ENCODE measurements at regions not wholly inside any gene's neighbourhood (a gene's known extent, or its start where the extent isn't known, plus 50 kb on each side); places are given as distances from the start of the nearest gene placed in this dataset.

DNA sequence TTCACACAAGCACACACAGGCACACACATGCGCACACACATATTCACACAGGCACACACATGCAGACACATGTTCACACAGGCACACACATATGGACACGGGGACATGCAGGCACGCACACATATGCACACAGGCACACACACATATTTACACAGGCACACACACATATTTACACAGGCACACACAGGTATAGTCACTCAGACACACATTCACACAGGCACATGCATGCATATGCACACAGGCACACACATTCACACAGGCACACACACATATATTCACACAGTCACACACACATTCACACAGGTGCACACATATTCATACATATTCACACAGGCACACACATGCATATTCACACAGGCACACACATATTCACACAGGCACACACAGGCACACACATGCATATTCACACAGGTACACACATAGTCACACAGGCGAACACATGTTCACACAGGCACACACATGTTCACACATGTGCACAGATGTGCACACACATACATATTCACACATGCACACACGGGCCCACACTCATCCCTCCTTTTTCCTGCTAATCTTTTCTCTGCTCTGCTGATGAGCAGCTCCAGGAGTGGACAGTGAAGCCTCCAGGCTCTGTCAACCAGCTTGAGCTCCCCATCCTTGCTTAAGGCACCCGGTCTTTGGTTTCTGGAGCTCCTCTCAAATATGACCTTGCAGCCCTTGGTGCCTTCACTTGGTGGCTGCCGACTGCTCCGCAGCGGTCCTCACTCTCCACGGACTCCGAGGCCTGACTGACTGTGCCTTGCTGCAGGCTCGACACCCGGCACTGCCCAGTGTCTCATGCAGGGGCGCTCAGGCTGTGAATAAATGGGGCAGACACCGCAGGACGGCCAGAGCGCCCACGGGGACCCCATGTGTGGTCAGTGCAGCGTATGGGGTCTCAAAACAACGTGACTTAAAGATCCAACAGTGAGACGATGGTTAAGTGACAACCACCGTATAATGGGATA is 581.2 kb upstream of the MGMT start:
- no peak for DNase-seq

DNA sequence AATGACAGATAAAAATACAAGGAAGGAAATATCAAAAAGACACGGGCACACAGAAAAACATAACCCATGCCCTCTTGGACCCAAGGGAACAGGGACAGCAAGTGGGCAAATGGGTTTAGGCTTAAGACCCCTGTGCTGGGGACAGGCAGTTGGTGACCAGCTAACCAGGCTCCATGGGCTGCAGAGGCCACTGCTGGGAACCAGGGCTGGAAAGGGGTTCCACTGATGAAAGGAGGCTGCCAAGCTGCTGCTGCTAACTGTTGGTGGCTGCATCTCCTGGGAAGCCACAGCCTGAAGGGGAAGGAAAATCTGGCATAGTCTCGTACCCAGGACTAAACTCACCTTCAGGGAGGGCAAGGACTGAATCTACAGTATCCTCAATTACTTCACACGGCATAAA is 579.2 kb upstream of the MGMT start:
- no peak for DNase-seq

- no peak for DNase-seq
Measured at GRCh38 chr10:128892005-128892404, 575.0 kb upstream of the MGMT start.

GRCh38 chr10:128894641-128895040 is 572.4 kb upstream of the MGMT start:
- no peak for DNase-seq

DNA sequence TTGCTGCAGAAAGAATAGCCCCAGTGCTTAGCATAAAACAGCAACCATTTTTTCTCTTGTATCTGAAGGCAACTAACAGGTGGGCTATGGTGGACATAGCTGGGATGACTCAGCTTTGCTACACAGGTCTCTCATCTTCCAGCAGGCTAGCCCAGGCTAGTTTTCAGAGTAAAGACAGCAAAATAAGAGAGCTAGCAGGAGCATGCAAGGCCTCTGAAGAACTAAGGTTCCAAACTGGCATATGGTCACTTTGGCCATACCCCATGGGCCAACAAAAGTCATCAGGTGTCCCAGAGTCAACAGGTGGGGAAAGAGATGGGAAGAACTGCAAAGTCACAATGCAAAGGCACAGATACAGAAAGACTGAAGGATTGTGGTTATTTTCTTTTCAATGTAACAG is 571.6 kb upstream of the MGMT start:
- no peak for DNase-seq

GRCh38 chr10:128896116-128896795 is 570.8 kb upstream of the MGMT start:
- no peak for DNase-seq

GRCh38 chr10:128896963-128897362 is 570.1 kb upstream of the MGMT start:
- DNase-seq, result no peak

GRCh38 chr10:128897401-128898129 is 569.5 kb upstream of the MGMT start:
- DNase-seq, result no peak

DNA sequence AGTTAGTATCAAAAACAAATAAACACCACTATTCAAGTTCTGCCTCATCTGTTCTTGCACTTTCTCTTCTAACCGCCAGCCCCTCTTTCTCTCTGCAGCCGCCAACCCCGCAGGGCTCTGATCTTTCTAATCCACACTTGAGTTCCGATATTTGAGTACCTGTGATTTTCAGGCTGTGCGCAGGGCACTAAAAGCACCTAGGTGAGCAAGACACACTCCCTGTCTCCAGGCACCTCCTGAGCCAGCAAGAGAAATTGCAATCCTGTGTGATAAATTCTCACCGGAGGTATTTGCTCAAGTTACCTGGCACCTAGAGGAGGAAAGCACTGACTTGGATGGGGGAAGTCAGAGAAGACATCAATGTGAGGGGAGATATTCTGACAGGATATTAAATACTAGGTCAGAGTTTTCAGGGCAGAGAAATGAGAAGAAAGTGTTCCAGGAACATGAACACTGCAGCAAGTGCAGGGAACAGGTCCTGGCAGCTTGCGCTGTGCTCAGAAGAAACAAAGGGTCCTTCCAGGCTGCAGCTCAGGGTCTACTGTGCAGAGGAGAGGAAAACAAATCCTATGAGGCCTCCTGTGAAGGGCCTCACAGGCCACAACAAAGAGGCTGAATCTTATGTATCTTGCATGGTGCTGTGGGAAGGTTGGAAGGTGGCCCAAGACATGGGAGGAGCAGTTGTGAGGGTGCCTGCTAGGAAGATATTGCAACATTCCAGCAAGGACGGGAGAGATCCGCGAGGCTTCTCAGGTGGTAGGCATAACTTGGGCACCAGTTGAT is 568.7 kb upstream of the MGMT start:
- DNase-seq, result no peak

GRCh38 chr10:128898916-128899195 is 568.2 kb upstream of the MGMT start:
- no peak for DNase-seq

DNA sequence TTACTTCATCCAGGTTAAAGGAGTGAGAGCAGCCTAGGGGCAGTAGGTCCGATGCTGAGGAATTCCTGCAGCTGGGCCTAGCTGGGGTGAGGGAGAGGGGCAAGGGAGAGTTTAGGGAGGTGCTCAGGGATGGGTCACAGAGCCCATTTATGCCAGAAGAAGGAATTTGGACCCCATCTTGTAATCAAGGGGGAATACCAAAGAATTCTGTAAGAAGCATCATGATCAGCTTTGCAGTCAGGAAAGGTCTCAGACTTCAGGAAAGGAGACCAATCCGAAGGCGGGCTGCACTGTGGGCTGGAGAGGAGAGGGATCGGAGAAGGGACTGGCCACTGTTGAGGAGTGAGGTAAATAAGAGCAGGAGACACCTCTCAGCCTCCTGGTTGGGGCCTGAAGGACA is 566.6 kb upstream of the MGMT start:
- DNase-seq, result no peak

DNA sequence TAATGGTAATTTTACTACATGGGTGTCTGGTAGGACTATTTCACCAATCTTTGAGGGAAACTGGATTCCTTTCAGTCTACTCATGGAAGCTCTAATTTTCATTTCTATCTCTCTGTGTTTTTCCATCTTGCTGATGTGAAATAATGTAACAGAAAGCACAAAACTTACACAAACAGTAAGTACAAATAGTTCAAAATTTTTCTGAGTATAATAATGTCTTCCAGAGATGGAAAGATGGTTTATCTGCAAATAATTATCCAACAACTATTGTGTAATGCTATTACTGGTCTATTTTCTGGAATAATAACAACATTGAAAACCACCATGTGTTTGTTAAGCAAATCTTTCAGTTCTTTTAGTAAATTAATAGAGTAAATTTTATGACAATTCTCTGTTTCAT is 565.8 kb upstream of the MGMT start:
- no peak for DNase-seq

- DNase-seq, result no peak
Measured at GRCh38 chr10:128902031-128902710, 564.9 kb upstream of the MGMT start.

- no peak for DNase-seq
Measured at GRCh38 chr10:128907155-128907941, 559.7 kb upstream of the MGMT start.

GRCh38 chr10:128908099-128908498 is 558.9 kb upstream of the MGMT start:
- no peak for DNase-seq

GRCh38 chr10:128908499-128908898 is 558.5 kb upstream of the MGMT start:
- no peak for DNase-seq

DNA sequence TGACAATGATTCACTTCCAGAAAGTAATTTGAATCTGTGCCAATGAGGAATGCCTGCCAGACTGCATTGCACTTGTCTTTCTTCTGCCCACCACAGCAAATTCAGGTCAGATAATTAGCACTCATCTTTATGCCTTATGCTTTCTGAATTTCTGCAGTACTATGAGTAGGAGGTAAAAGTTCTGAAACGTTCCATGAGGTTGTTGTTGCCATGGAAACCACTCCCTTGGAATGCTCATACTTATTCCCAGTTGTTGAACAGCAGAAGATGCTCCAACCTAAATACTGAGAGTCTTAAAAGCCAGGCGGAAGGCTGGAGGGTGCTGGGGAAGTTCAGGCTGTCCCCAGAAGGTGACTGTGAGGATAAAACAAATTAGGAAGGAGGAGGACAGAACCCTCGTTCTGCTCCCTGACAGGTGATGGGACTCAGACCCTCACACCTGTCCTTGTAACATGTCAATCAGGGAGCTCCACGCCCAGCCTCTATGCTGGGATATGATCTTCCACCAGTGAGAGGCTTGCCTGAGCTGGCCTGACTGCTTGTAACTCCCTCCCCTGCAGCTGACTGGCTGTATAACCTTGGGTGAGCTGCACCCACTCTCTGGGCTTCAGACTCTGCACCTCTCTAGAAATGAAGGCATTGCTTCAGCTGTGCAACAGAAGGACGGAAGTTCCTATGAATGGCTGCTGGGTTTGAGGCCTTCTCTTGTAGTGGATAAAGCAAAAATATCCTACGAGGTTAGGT is 554.3 kb upstream of the MGMT start:
- DNase-seq, result no peak

- no peak for DNase-seq
Measured at GRCh38 chr10:128914681-128915080, 552.4 kb upstream of the MGMT start.

GRCh38 chr10:128915630-128916029 is 551.4 kb upstream of the MGMT start:
- no peak for DNase-seq

- DNase-seq, result no peak
Measured at GRCh38 chr10:128916383-128916782, 550.7 kb upstream of the MGMT start.

Data from activated CD8-positive, alpha-beta memory T cell treated with anti-CD3 and anti-CD28 coated beads, Interleukin-2, amount 50 U/mL, for 4 hours (primary cell).